ENCODE measurements at regions not wholly inside any gene's neighbourhood (a gene's known extent, or its start where the extent isn't known, plus 50 kb on each side); places are given as distances from the start of the nearest gene placed in this dataset.

DNA sequence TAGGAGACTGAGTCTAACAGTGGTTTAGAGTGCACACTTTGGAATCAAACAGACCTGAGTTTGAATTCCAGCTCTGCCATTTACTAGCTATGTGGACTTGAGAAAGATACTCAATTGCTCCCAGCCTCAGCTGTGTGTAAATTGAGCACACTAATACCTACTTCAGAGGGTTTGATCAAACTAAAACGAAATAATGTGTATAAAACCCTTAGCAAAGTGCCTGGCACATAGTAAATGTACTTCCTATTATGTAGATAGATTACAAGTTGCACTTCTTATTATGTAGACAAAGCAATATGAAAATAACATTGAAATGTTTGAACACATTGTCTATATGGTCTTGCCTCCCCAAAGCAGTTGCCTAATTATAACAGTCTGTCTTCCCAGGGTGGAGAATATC is 180.6 kb downstream of the ANXA2 start:
- Mint-ChIP-seq H3K36me3 (no peaks in the 10 kb centered on the region), H3K4me1 (no peaks in the 10 kb centered on the region), H3K4me3 (no peak overlapping the region), H3K27ac (no peak overlapping the region), H3K27me3 (peaks cover 7 to 41% (median 21%) of the 10 kb centered on the region in 5 donors), H3K9me3 (no peaks in the 10 kb centered on the region)
- Histone ChIP-seq H3K4me1 (ENCODE audit: control insufficient read depth in 2 of 2, insufficient read depth in 2 of 2, low read length in 2 of 2) (no peaks in the 10 kb centered on the region), H3K9me3 (ENCODE audit: control insufficient read depth in 2 of 3, low read length in 3 of 3) (no peaks in the 10 kb centered on the region), H3K4me3 (ENCODE audit: low read length) (no peak overlapping the region), H3K36me3 (ENCODE audit: control insufficient read depth in 2 of 3, insufficient read depth in 3 of 3, low read length in 3 of 3) (no peaks in the 10 kb centered on the region), H3K27ac (ENCODE audit: low read depth, low read length) (no peak overlapping the region), H3K27me3 (ENCODE audit: control insufficient read depth in 2 of 2, insufficient read depth in 2 of 2, low read length in 2 of 2) (no peaks in the 10 kb centered on the region)
- ChIA-PET CTCF (no interaction called here), POLR2A (no interaction called here)
- intact Hi-C loops (cut with micrococcal nuclease), result no loop called here
- ATAC-seq (no peak), DNase-seq (no peak)

GRCh38 chr15:60218256-60218655 is 179.5 kb downstream of the ANXA2 start:
- Mint-ChIP-seq H3K4me3 (no peak overlapping the region), H3K4me1 (no peaks in the 10 kb centered on the region), H3K27ac (no peak overlapping the region), H3K9me3 (no peaks in the 10 kb centered on the region), H3K36me3 (no peaks in the 10 kb centered on the region), H3K27me3 (peaks cover 6 to 40% (median 13%) of the 10 kb centered on the region in 5 donors)
- no peaks in the 10 kb centered on the region for H3K9me3 ChIP-seq (ENCODE audit: control insufficient read depth in 2 of 3, low read length in 3 of 3)
- no peaks in the 10 kb centered on the region for H3K36me3 ChIP-seq (ENCODE audit: control insufficient read depth in 2 of 3, insufficient read depth in 3 of 3, low read length in 3 of 3)
- intact Hi-C loops (cut with micrococcal nuclease), result no loop called here
- no peak overlapping the region for H3K27ac ChIP-seq (ENCODE audit: low read depth, low read length)
- H3K27me3 ChIP-seq (ENCODE audit: control insufficient read depth in 2 of 2, insufficient read depth in 2 of 2, low read length in 2 of 2), result no peaks in the 10 kb centered on the region
- H3K4me3 ChIP-seq (ENCODE audit: low read length), result no peak overlapping the region
- CTCF ChIA-PET, result no interaction called here
- no peak for ATAC-seq
- H3K4me1 ChIP-seq (ENCODE audit: control insufficient read depth in 2 of 2, insufficient read depth in 2 of 2, low read length in 2 of 2), result no peaks in the 10 kb centered on the region
- POLR2A ChIA-PET, result no interaction called here
- DNase-seq, result no peak

GRCh38 chr15:60219866-60220265 is 177.9 kb downstream of the ANXA2 start:
- ATAC-seq (no peak), DNase-seq (no peak)
- no peak overlapping the region for H3K4me3 Mint-ChIP-seq
- H3K36me3 Mint-ChIP-seq, result no peaks in the 10 kb centered on the region
- ChIA-PET CTCF (no interaction called here), POLR2A (no interaction called here)
- H3K27ac Mint-ChIP-seq, result no peak overlapping the region
- Histone ChIP-seq H3K27me3 (ENCODE audit: control insufficient read depth in 2 of 2, insufficient read depth in 2 of 2, low read length in 2 of 2) (no peaks in the 10 kb centered on the region), H3K9me3 (ENCODE audit: control insufficient read depth in 2 of 3, low read length in 3 of 3) (no peaks in the 10 kb centered on the region), H3K4me3 (ENCODE audit: low read length) (no peak overlapping the region), H3K4me1 (ENCODE audit: control insufficient read depth in 2 of 2, insufficient read depth in 2 of 2, low read length in 2 of 2) (no peaks in the 10 kb centered on the region), H3K27ac (ENCODE audit: low read depth, low read length) (no peak overlapping the region), H3K36me3 (ENCODE audit: control insufficient read depth in 2 of 3, insufficient read depth in 3 of 3, low read length in 3 of 3) (no peaks in the 10 kb centered on the region)
- no peaks in the 10 kb centered on the region for H3K4me1 Mint-ChIP-seq
- H3K27me3 Mint-ChIP-seq, result peaks cover 1 to 48% (median 8%) of the 10 kb centered on the region in 5 donors
- intact Hi-C loops (cut with micrococcal nuclease), result no loop called here
- no peaks in the 10 kb centered on the region for H3K9me3 Mint-ChIP-seq

DNA sequence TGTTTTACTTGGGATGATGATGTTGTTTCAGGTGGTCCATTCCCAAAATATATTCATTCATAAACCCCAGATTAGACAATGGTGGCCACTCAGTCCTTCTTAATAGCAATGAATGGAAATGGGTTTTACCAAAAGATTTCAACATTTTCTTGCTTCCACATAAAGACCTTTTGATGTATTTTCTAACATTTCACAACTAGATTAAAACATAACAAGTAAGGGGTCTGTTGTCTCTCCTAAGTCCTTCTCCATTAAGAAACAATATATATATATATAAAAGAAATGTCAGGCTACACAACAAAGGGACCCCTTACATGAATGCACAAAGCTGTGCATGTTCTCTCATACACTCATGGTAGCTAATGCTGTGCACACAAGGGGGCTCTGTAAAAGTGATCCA is 176.4 kb downstream of the ANXA2 start:
- ChIA-PET POLR2A (no interaction called here), CTCF (no interaction called here)
- H3K9me3 ChIP-seq (ENCODE audit: control insufficient read depth in 2 of 3, low read length in 3 of 3), result no peaks in the 10 kb centered on the region
- no peaks in the 10 kb centered on the region for H3K4me1 ChIP-seq (ENCODE audit: control insufficient read depth in 2 of 2, insufficient read depth in 2 of 2, low read length in 2 of 2)
- Mint-ChIP-seq H3K27me3 (peaks cover 0 to 55% (median 1%) of the 10 kb centered on the region in 5 donors), H3K36me3 (no peaks in the 10 kb centered on the region), H3K4me3 (no peak overlapping the region), H3K4me1 (no peaks in the 10 kb centered on the region), H3K27ac (no peak overlapping the region), H3K9me3 (no peaks in the 10 kb centered on the region)
- no peak overlapping the region for H3K4me3 ChIP-seq (ENCODE audit: low read length)
- H3K27me3 ChIP-seq (ENCODE audit: control insufficient read depth in 2 of 2, insufficient read depth in 2 of 2, low read length in 2 of 2), result no peaks in the 10 kb centered on the region
- intact Hi-C loops (cut with micrococcal nuclease), result no loop called here
- DNase-seq (no peak), ATAC-seq (no peak)
- H3K36me3 ChIP-seq (ENCODE audit: control insufficient read depth in 2 of 3, insufficient read depth in 3 of 3, low read length in 3 of 3), result no peaks in the 10 kb centered on the region
- no peak overlapping the region for H3K27ac ChIP-seq (ENCODE audit: low read depth, low read length)

GRCh38 chr15:60222404-60222803 is 175.4 kb downstream of the ANXA2 start:
- ATAC-seq, result no peak
- Mint-ChIP-seq H3K27me3 (peaks cover 0 to 55% (median 0%) of the 10 kb centered on the region in 5 donors), H3K4me3 (no peak overlapping the region), H3K9me3 (no peaks in the 10 kb centered on the region), H3K36me3 (no peaks in the 10 kb centered on the region), H3K27ac (no peak overlapping the region), H3K4me1 (no peaks in the 10 kb centered on the region)
- Histone ChIP-seq H3K27me3 (ENCODE audit: control insufficient read depth in 2 of 2, insufficient read depth in 2 of 2, low read length in 2 of 2) (no peaks in the 10 kb centered on the region), H3K27ac (ENCODE audit: low read depth, low read length) (no peak overlapping the region), H3K4me1 (ENCODE audit: control insufficient read depth in 2 of 2, insufficient read depth in 2 of 2, low read length in 2 of 2) (no peaks in the 10 kb centered on the region), H3K4me3 (ENCODE audit: low read length) (no peak overlapping the region), H3K9me3 (ENCODE audit: control insufficient read depth in 2 of 3, low read length in 3 of 3) (no peaks in the 10 kb centered on the region), H3K36me3 (ENCODE audit: control insufficient read depth in 2 of 3, insufficient read depth in 3 of 3, low read length in 3 of 3) (no peaks in the 10 kb centered on the region)
- CTCF ChIA-PET, result no interaction called here
- POLR2A ChIA-PET, result no interaction called here
- DNase-seq, result no peak
- intact Hi-C loops (cut with micrococcal nuclease), result no loop called here

GRCh38 chr15:60223176-60223575 is 174.6 kb downstream of the ANXA2 start:
- no peak overlapping the region for H3K27ac Mint-ChIP-seq
- H3K27ac ChIP-seq (ENCODE audit: low read depth, low read length), result no peak overlapping the region
- no peak overlapping the region for H3K4me3 ChIP-seq (ENCODE audit: low read length)
- peaks cover 0 to 52% (median 0%) of the 10 kb centered on the region in 5 donors for H3K27me3 Mint-ChIP-seq
- no peaks in the 10 kb centered on the region for H3K36me3 Mint-ChIP-seq
- H3K9me3 Mint-ChIP-seq, result no peaks in the 10 kb centered on the region
- no peaks in the 10 kb centered on the region for H3K4me1 Mint-ChIP-seq
- H3K4me1 ChIP-seq (ENCODE audit: control insufficient read depth in 2 of 2, insufficient read depth in 2 of 2, low read length in 2 of 2), result no peaks in the 10 kb centered on the region
- ChIA-PET POLR2A (no interaction called here), CTCF (interaction anchor here (0.6 kb wide), 1 partner anchor 327 kb away, joined by 3 read pairs; no protein-coding TSS in a partner anchor)
- H3K9me3 ChIP-seq (ENCODE audit: control insufficient read depth in 2 of 3, low read length in 3 of 3), result no peaks in the 10 kb centered on the region
- H3K27me3 ChIP-seq (ENCODE audit: control insufficient read depth in 2 of 2, insufficient read depth in 2 of 2, low read length in 2 of 2), result no peaks in the 10 kb centered on the region
- H3K4me3 Mint-ChIP-seq, result no peak overlapping the region
- H3K36me3 ChIP-seq (ENCODE audit: control insufficient read depth in 2 of 3, insufficient read depth in 3 of 3, low read length in 3 of 3), result no peaks in the 10 kb centered on the region
- DNase-seq, result no peak
- no peak for ATAC-seq
- intact Hi-C loops (cut with micrococcal nuclease), result no loop called here

DNA sequence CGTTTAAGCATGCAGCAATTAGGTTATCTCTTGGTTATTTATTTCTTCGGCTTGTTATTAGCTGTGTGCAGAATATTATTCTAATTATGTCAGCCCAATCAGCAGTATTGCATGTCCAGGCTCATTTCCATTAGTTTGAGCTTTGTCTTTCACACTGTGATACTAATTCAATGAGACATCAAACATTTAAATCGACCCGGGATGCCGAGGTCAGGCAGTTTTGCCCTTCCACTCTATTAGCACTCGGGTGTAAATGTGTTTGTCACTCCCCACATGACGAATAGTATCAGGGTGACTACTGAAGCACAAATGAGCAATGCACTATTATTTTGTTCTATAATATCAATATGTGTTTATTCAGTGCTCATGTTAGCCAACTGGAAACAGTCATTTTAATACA is 170.9 kb downstream of the ANXA2 start:
- Histone ChIP-seq H3K27me3 (ENCODE audit: control insufficient read depth in 2 of 2, insufficient read depth in 2 of 2, low read length in 2 of 2) (no peaks in the 10 kb centered on the region), H3K27ac (ENCODE audit: low read depth, low read length) (no peak overlapping the region), H3K4me3 (ENCODE audit: low read length) (no peak overlapping the region), H3K36me3 (ENCODE audit: control insufficient read depth in 2 of 3, insufficient read depth in 3 of 3, low read length in 3 of 3) (no peaks in the 10 kb centered on the region), H3K9me3 (ENCODE audit: control insufficient read depth in 2 of 3, low read length in 3 of 3) (no peaks in the 10 kb centered on the region), H3K4me1 (ENCODE audit: control insufficient read depth in 2 of 2, insufficient read depth in 2 of 2, low read length in 2 of 2) (no peaks in the 10 kb centered on the region)
- Mint-ChIP-seq H3K27ac (no peak overlapping the region), H3K36me3 (no peaks in the 10 kb centered on the region), H3K27me3 (peaks cover 0 to 37% (median 3%) of the 10 kb centered on the region in 5 donors), H3K4me3 (no peak overlapping the region), H3K4me1 (no peaks in the 10 kb centered on the region), H3K9me3 (no peaks in the 10 kb centered on the region)
- intact Hi-C loops (cut with micrococcal nuclease), result no loop called here
- DNase-seq (no peak), ATAC-seq (no peak)
- ChIA-PET POLR2A (no interaction called here), CTCF (no interaction called here)
